DMS53 (cell line): ENCODE measurements at regions not wholly inside any gene's neighbourhood (a gene's known extent, or its start where the extent isn't known, plus 50 kb on each side); places are given as distances from the start of the nearest gene placed in this dataset.
"Not testable (repeated sequence)": the region's sequence is repeated elsewhere in the genome, so short reads cannot be mapped to it uniquely, and the experiment has no call there.

Experiments used
- DNase-seq: peaks from one replicate; lab custom pipeline; 2025; lab: John Stamatoyannopoulos, UW

DNA sequence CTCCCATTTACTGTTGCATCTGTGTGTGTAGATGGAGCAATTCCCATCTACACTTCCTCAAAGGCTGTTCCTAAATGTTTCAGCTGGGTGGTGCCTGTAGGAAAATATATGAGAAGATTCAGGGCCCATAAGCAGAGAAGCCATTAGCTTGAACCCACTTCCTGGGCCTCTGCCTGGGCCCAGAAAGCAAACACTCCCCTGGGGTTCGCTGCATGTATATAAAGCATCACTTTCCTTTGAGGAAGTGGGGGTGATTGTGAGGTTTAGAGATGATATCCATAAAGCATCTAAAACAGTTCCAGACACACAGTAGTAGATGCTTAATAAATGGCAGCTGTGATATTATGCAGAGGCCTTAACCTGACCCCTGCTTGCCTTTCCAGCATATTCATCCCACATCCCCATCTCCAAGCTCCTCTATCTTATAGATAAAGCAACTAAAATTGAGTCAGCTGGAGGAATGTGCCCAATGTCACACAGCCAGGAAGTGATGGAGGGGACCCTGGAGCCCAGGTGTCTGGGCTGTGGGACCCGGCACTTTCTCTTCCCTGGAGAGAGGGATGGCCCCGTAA lies 280.0 kb upstream of the CRY1 start:
- no peak for DNase-seq

GRCh38 chr12:107374161-107374840 lies 281.0 kb upstream of the CRY1 start:
- no peak for DNase-seq

DNA sequence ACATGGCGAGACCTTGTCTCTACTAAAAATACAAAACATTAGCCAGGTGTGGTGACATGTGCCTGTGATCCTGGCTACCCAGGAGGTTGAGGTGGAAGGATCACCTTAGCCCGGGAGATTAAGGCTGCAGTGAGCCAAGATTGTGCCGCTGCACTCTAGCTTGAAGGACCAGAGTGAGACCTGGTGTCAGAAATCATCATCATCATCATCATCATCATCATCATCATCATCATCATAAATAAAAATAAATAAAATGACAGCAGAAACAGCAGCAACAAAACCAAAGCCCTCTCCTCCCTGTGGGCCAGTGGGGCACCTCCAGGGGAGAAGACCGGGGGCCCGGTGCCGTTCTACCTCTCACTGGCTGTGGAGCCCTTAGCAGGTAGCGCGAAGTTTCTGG lies 281.9 kb upstream of the CRY1 start:
- DNase-seq, result no peak

DNA sequence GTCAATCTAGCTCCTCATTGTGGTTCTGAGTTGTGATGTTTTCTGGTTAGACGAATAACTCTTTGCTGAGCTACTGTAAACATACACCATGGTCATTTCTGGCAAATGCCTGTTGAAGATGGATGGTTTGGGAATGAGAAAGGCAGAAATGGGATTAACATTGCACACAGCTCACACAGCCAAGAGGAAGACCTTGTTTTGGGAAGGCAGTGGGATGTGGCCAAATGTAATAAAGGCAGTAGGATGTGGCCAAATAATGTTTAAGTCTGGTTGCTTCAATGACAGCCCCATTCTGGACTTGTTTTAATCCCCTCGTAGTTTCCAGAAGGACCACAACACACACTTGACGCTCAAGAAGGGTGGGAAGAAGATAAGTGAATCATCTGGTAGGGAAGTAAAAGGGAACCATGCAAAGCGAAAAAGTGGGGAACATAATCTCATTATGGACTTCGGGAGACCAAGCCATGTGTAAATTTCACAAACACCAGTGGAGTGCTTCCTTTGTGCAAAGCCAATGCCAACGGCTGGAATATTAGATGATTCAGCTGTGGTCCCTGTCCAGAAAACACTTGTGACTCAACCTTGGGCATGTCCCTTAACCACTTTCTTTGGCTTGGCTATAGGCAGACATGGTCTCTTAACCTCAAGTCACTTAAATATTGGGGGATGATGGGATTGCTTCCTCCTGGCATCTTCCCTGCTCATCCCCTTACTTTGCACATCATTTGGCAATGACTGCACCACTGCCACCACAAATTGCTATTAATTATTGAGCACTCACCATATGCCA lies 284.4 kb upstream of the CRY1 start:
- DNase-seq, result no peak

- no peak for DNase-seq
Measured at GRCh38 chr12:107378609-107379008, 285.3 kb upstream of the CRY1 start.

DNA sequence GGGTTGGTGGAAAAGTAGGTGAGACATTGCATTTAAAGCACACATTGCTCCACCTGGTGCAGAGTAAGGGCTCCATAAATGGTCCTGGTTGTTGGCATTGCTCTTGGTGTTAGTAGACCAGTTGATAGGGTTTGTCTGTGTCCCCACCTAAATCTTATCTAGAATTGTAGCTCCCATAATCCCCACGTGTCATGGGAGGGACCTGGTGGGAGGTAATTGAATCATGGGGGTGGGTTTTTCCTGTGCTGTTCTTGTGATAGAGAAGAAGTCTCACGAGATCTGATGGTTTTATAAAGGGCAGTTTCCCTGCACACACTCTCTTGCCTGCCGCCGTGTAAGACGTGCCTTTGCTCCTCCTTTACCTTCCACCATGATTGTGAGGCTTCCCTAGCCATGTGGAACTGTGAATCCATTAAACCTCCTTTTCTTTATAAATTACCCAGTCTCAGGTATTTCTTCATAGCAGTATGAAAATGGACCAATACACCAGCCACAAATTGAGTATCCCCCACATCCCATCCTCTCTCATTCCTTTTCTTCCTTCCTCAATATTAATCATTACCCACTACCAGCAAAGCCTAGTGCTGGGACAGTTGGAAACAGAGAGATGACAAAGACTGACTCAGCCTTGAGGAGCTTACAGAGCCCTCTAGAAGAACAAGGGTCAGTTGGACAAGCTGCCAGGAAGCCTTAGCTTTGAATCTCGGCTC lies 285.9 kb upstream of the CRY1 start:
- DNase-seq, result not testable (repeated sequence)

GRCh38 chr12:107379852-107380567 lies 286.7 kb upstream of the CRY1 start:
- DNase-seq, result no peak

- no peak for DNase-seq
Measured at GRCh38 chr12:107384645-107385044, 291.3 kb upstream of the CRY1 start.

- DNase-seq, result no peak
Measured at GRCh38 chr12:107385509-107385908, 292.2 kb upstream of the CRY1 start.

- DNase-seq, result no peak
Measured at GRCh38 chr12:107386569-107386968, 293.2 kb upstream of the CRY1 start.

GRCh38 chr12:107388263-107388662 lies 294.9 kb upstream of the CRY1 start:
- no peak for DNase-seq

- DNase-seq, result no peak
Measured at GRCh38 chr12:107390414-107390813, 295.2 kb upstream of the PWP1 start.

- DNase-seq, result no peak
Measured at GRCh38 chr12:107393043-107393717, 292.4 kb upstream of the PWP1 start.

- no peak for DNase-seq
Measured at GRCh38 chr12:107394693-107395092, 290.9 kb upstream of the PWP1 start.

DNA sequence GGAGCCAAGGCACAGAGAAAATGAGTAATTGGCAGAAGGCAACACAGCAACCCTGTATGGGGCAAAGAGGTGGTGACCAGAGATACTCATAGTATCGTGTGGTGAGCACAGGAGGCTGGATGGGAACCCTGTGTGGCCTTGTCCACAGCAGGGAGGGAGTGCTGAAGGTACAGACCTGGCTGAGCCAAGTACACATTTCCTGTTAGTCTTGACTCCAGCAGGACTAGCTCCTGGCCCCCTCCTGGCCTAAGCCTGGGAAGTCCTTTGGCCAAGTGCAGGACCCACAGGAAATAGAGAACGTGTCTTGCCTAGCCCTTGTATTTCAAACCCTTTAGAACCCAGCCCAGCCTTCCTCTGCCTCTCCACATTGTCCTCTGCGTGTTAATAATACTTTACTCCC lies 289.8 kb upstream of the PWP1 start:
- DNase-seq, result no peak

- DNase-seq, result no peak
Measured at GRCh38 chr12:107396991-107397390, 288.6 kb upstream of the PWP1 start.

DNA sequence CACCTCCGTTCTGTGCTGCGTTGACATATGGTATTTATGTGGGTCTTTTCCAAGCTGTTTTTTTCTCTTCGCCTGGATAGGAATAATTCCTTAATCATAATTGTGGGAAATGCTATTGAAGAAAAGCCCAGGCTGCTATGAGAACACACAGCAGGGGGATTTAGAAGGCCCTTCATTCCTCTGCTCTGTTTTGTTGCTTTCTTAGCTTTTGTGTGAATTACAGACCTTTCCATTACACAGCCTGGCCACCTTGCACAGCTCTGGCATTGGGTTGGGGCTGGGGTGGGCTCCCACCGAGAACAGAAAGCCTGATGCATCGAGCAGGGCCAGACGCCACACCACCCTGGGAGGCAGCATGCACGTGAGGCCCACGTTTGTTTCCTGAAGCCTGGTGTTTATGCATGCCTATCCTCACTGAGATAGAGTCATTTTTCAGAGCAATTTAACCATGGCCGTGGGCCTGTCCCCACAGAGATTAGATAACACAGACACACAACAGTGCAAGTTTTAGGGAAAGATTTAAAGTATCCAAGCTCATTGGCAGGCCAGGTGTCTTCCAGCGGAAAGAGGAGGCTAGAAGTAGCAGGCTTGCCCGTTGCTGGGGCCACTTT lies 287.6 kb upstream of the PWP1 start:
- DNase-seq, result no peak

DNA sequence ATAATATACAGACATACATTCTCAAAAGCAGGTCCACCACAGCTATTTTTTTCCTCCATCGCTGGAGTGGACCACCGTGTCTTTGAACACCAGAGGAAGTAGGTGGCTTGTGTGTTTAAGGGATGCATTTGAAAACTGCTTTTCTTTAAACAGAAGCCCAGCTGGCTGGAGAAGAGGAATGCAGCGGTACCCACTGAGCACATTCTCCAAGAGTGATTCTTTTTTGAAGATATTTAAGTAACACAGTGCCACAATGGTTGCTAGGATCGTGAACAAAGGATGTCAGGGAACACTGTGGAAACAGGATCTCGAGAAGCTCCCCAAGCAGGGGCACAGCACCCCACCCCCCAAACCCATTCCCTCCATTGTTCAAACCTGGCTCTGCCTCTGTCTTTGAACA lies 286.6 kb upstream of the PWP1 start:
- no peak for DNase-seq

- no peak for DNase-seq
Measured at GRCh38 chr12:107400686-107401447, 284.7 kb upstream of the PWP1 start.
